GM23248 (cell line): ENCODE measurements at regions not wholly inside any gene's neighbourhood (a gene's known extent, or its start where the extent isn't known, plus 50 kb on each side); places are given as distances from the start of the nearest gene placed in this dataset.

Experiments used
- EZH2 ChIP-seq: fragments of 200-600 bp; sonication (generic); IDR thresholded peaks from 2 replicates; pipeline ENCODE4 v1.6.1; 2018; ENCODE audit warnings: antibody characterized with exemption, mild to moderate bottlenecking; ENCODE audit not compliant: insufficient read depth, poor library complexity, severe bottlenecking
- EZH2phosphoT487 ChIP-seq: fragments of 200-600 bp; sonication (generic); IDR thresholded peaks from 2 replicates; pipeline ENCODE4 v1.6.1; 2018; ENCODE audit warnings: antibody characterized with exemption, moderate library complexity, mild to moderate bottlenecking, low read depth; ENCODE audit not compliant: insufficient read depth

DNA sequence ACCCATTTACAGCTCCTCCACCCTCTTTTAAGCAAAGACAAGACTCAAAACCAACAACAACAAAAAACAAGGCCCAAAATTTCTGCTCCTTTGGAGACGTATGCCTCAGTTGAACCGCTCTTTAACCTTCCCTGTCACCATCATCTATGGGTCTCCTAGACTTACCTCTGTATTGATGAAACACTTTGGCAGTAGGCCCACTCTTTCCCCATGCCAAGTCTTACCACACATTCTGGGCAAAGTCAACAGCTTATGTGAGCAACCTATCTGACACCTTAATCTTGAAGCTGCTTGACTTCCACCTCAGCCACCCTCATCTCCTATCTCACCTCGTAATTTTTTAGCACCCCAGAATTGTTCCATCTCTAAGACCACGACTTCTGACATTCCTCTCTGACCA, 99.7 kb upstream of the CXorf66 start:
- TF ChIP-seq EZH2, result no peak
- TF ChIP-seq EZH2phosphoT487, result no peak
